PFSK-1 (cell line): ENCODE measurements at regions not wholly inside any gene's neighbourhood (a gene's known extent, or its start where the extent isn't known, plus 50 kb on each side); places are given as distances from the start of the nearest gene placed in this dataset.

ENCODE experiments used
- POLR2AphosphoS5 ChIP-seq: IDR thresholded peaks from 2 replicates; pipeline ENCODE4 v1.6.1; 2012; ENCODE audit warnings: low read depth, mild to moderate bottlenecking, control low read depth, low read length, moderate library complexity
- REST ChIP-seq, 2 experiments: IDR thresholded peaks; 2 replicates each; pipeline versions ENCODE4 v1.6.1 to v1.8.0; 2011 to 2012; ENCODE audit warnings: low read depth in 2 of 2, low read length in 2 of 2, control low read depth in 1 of 2, inconsistent platforms in 1 of 2, mild to moderate bottlenecking in 1 of 2, moderate library complexity in 1 of 2; ENCODE audit not compliant: insufficient read depth in 1 of 2
- SIN3A ChIP-seq: IDR thresholded peaks from 2 replicates; pipeline ENCODE4 v1.6.1; 2012; ENCODE audit warnings: mild to moderate bottlenecking, low read length, moderate library complexity, borderline replicate concordance; ENCODE audit not compliant: insufficient read depth
- TAF1 ChIP-seq: IDR thresholded peaks from 2 replicates; pipeline ENCODE4 v1.6.1; 2012; ENCODE audit warnings: low read length, control low read depth, borderline replicate concordance; ENCODE audit not compliant: insufficient read depth

- TF ChIP-seq TAF1: no peak
- no peak for TF ChIP-seq POLR2AphosphoS5
- TF ChIP-seq SIN3A: no peak
- TF ChIP-seq REST (IDR thresholded peaks at IDR 0.05; ENCODE audit: insufficient read depth in 1 of 2, low read depth in 2 of 2, low read length in 2 of 2): no peak
Observed at GRCh38 chr13:28553971-28554370, 59.0 kb upstream of the FLT1 start.
